GM23338 (cell line): ENCODE measurements at regions not wholly inside any gene's neighbourhood (a gene's known extent, or its start where the extent isn't known, plus 50 kb on each side); places are given as distances from the start of the nearest gene placed in this dataset.

ENCODE experiments used
- ATAC-seq: fragments of 200-7000 bp; cut with Tn5 transposase; 3 replicates; pipeline ENCODE4 v1.9.1; 2020
- DNase-seq: peaks from one replicate; pipeline ENCODE4 v3.0.0-alpha.2; 2015; ENCODE audit warnings: low spot score
- H2AFZ ChIP-seq: fragments of 200-600 bp; sonication (generic); 2 replicates; pipeline ENCODE4 v1.8.0; 2016; ENCODE audit warnings: antibody characterized with exemption, mild to moderate bottlenecking, moderate library complexity
- H3F3A ChIP-seq: fragments of 200-600 bp; sonication (generic); replicated peaks from 2 replicates; pipeline ENCODE4 v1.8.0; 2017; ENCODE audit warnings: antibody characterized with exemption, mixed run types, low read depth
- H3K27ac ChIP-seq: fragments of 200-600 bp; sonication (generic); 2 replicates; pipeline ENCODE4 v1.6.1; 2016; ENCODE audit warnings: low read depth
- H3K27me3 ChIP-seq: fragments of 200-600 bp; sonication (generic); 2 replicates; pipeline ENCODE4 v1.8.0; 2016; ENCODE audit warnings: mild to moderate bottlenecking, mixed run types, moderate library complexity; ENCODE audit not compliant: insufficient read depth
- H3K36me3 ChIP-seq: fragments of 200-600 bp; sonication (generic); 2 replicates; pipeline ENCODE4 v1.8.0; 2016; ENCODE audit warnings: mild to moderate bottlenecking; ENCODE audit not compliant: insufficient read depth
- H3K4me1 ChIP-seq: fragments of 200-600 bp; sonication (generic); 2 replicates; pipeline ENCODE4 v1.8.0; 2016; ENCODE audit warnings: mild to moderate bottlenecking, moderate library complexity; ENCODE audit not compliant: insufficient read depth
- H3K4me2 ChIP-seq: fragments of 200-600 bp; sonication (generic); 2 replicates; pipeline ENCODE4 v1.7.1; 2017; ENCODE audit warnings: mixed run types
- H3K4me3 ChIP-seq: fragments of 200-600 bp; sonication (generic); 2 replicates; pipeline ENCODE4 v1.6.1; 2016; ENCODE audit warnings: mixed run types
- H3K79me2 ChIP-seq: fragments of 200-600 bp; sonication (generic); replicated peaks from 2 replicates; pipeline ENCODE4 v1.8.0; 2017; ENCODE audit warnings: mild to moderate bottlenecking; ENCODE audit not compliant: insufficient read depth
- H3K9me2 ChIP-seq: fragments of 200-600 bp; sonication (generic); 2 replicates; pipeline ENCODE4 v1.8.0; 2017; ENCODE audit not compliant: insufficient read depth
- H4K20me1 ChIP-seq: fragments of 200-600 bp; sonication (generic); replicated peaks from 2 replicates; pipeline ENCODE4 v1.8.0; 2017; ENCODE audit warnings: mild to moderate bottlenecking; ENCODE audit not compliant: insufficient read depth
- H3K27ac Mint-ChIP-seq: 2 replicates; pipeline ENCODE4 v1.8.0; 2020; ENCODE audit warnings: inconsistent platforms, mild to moderate bottlenecking, moderate library complexity, mixed read lengths
- H3K27me3 Mint-ChIP-seq: 3 replicates; pipeline ENCODE4 v1.8.0; 2022; ENCODE audit warnings: low read depth, mild to moderate bottlenecking, moderate library complexity, mixed read lengths, inconsistent platforms; ENCODE audit not compliant: insufficient read depth, poor library complexity
- H3K36me3 Mint-ChIP-seq: 3 replicates; pipeline ENCODE4 v1.8.0; 2021; ENCODE audit warnings: low read depth, mild to moderate bottlenecking, inconsistent platforms, moderate library complexity, mixed read lengths
- H3K4me1 Mint-ChIP-seq: 3 replicates; pipeline ENCODE4 v1.8.0; 2020; ENCODE audit warnings: mild to moderate bottlenecking, inconsistent platforms, mixed read lengths
- H3K4me3 Mint-ChIP-seq: 3 replicates; pipeline ENCODE4 v1.8.0; 2021; ENCODE audit warnings: moderate library complexity, mild to moderate bottlenecking, inconsistent platforms, mixed read lengths
- H3K9me3 Mint-ChIP-seq: 3 replicates; pipeline ENCODE4 v1.8.0; 2020; ENCODE audit warnings: moderate library complexity, mild to moderate bottlenecking, inconsistent platforms, mixed read lengths
- CREB1 ChIP-seq: fragments of 250-450 bp; sonication (Bioruptor Pico); IDR thresholded peaks from 2 replicates; pipeline ENCODE4 v1.5.0; 2020; ENCODE audit warnings: low read depth, mild to moderate bottlenecking, moderate library complexity
- CTCF ChIP-seq, 2 experiments: fragments of 200-600 bp in 1 of 2; sonication (generic) in 1 of 2; conservative IDR thresholded peaks; 2 replicates each; pipeline versions ENCODE4 v1.5.1 to v1.6.1; 2016 to 2017; ENCODE audit warnings: antibody characterized with exemption in 2 of 2, low read depth in 2 of 2, mild to moderate bottlenecking in 2 of 2, moderate library complexity in 1 of 2
- ETS1 ChIP-seq: IDR thresholded peaks from 2 replicates; pipeline ENCODE4 v1.6.1; 2016; ENCODE audit warnings: antibody characterized with exemption
- EZH2 ChIP-seq: fragments of 200-600 bp; sonication (generic); IDR thresholded peaks from one replicate; pipeline ENCODE4 v1.8.0; 2017; ENCODE audit warnings: antibody characterized with exemption, mild to moderate bottlenecking, low read depth; ENCODE audit not compliant: unreplicated experiment
- JUNB ChIP-seq: IDR thresholded peaks from one replicate; pipeline ENCODE4 v1.6.1; 2016; ENCODE audit warnings: antibody characterized with exemption; ENCODE audit not compliant: unreplicated experiment
- NANOG ChIP-seq: IDR thresholded peaks from 2 replicates; pipeline ENCODE4 v1.6.1; 2016; ENCODE audit warnings: antibody characterized with exemption, borderline replicate concordance
- REST ChIP-seq: IDR thresholded peaks from one replicate; pipeline ENCODE4 v1.6.1; 2018; ENCODE audit warnings: antibody characterized with exemption; ENCODE audit not compliant: unreplicated experiment
- STAT1 ChIP-seq: IDR thresholded peaks from one replicate; pipeline ENCODE4 v1.6.1; 2016; ENCODE audit warnings: antibody characterized with exemption; ENCODE audit not compliant: unreplicated experiment
- ZNF331 ChIP-seq: fragments of 250-450 bp; sonication (Bioruptor Pico); IDR thresholded peaks from 2 replicates; pipeline ENCODE4 v1.5.0; 2020; ENCODE audit warnings: low read depth, mild to moderate bottlenecking, moderate library complexity
- ZNF462 ChIP-seq: fragments of 250-450 bp; sonication (Bioruptor Pico); IDR thresholded peaks from 2 replicates; pipeline ENCODE4 v1.5.0; 2020; ENCODE audit warnings: mild to moderate bottlenecking, moderate library complexity

GRCh38 chr9:17987189-17987588 lies 408.3 kb downstream of the SH3GL2 start (continued):
- TF ChIP-seq NANOG: no peak
- TF ChIP-seq ZNF462 (CRISPR knock-in tag): no peak

- H3K9me3 Mint-ChIP-seq: no peaks in the 10 kb centered on the region
- H3K27me3 ChIP-seq: no peaks in the 10 kb centered on the region
- H3K79me2 ChIP-seq: no peaks in the 10 kb centered on the region
- H3K4me1 Mint-ChIP-seq: peaks cover 5% of the 10 kb centered on the region; the same call in 2 of the 3 replicates
- no peaks in the 10 kb centered on the region for H3F3A ChIP-seq
- H3K4me3 Mint-ChIP-seq: no peak overlapping the region
- no peaks in the 10 kb centered on the region for H3K36me3 ChIP-seq
- no peak overlapping the region for H2AFZ ChIP-seq
- H3K9me2 ChIP-seq: no peaks in the 10 kb centered on the region
- peaks cover 5% of the 10 kb centered on the region for H3K27me3 Mint-ChIP-seq
- H3K27ac Mint-ChIP-seq: no peak overlapping the region
- no peaks in the 10 kb centered on the region for H4K20me1 ChIP-seq
- H3K4me3 ChIP-seq: no peak overlapping the region
- no peak overlapping the region for H3K4me2 ChIP-seq
- no peaks in the 10 kb centered on the region for H3K4me1 ChIP-seq
- no peak for DNase-seq
- H3K36me3 Mint-ChIP-seq: no peaks in the 10 kb centered on the region
- no peak overlapping the region for H3K27ac ChIP-seq
- ATAC-seq: no peak
- no peak for TF ChIP-seq STAT1
- TF ChIP-seq CREB1 (CRISPR knock-in tag): no peak
- no peak for TF ChIP-seq JUNB
- no peak for TF ChIP-seq ZNF331
- TF ChIP-seq REST: no peak
- TF ChIP-seq ETS1: no peak
- TF ChIP-seq CTCF (conservative IDR thresholded peaks at IDR 0.05; ENCODE audit: low read depth in 2 of 2): no peak
- TF ChIP-seq EZH2: no peak
These were observed 409.6 kb downstream of the SH3GL2 start for GRCh38 chr9:17988489-17988888.
